HG03520 (cell line): ENCODE measurements at regions not wholly inside any gene's neighbourhood (a gene's known extent, or its start where the extent isn't known, plus 50 kb on each side); places are given as distances from the start of the nearest gene placed in this dataset.

ENCODE experiments used
- ATAC-seq: cut with Tn5 transposase; IDR thresholded peaks from one replicate; pipeline ENCODE4 v1.9.1; 2021; ENCODE audit warnings: mild to moderate bottlenecking, moderate library complexity; ENCODE audit not compliant: unreplicated experiment

DNA sequence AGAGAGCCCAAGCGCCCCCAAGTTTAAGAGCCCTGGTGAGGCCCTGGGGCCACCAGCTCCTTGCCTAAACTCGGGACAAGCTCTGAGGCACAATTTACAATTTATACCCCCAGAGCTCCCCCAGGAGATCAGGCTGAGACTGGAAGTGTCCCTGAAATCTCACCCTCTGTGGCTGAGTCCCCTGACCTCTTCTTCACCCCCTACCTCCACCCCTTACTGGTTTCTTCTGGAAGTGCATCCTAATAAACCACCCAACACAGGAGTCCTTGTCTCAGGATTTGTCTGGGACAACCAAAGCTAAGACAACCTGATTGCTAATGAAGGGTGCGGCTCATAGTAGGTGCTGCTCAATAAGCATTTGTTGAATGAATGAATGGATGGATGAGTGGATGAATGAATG is 206.4 kb downstream of the BCL11B start:
- ATAC-seq, result no peak

DNA sequence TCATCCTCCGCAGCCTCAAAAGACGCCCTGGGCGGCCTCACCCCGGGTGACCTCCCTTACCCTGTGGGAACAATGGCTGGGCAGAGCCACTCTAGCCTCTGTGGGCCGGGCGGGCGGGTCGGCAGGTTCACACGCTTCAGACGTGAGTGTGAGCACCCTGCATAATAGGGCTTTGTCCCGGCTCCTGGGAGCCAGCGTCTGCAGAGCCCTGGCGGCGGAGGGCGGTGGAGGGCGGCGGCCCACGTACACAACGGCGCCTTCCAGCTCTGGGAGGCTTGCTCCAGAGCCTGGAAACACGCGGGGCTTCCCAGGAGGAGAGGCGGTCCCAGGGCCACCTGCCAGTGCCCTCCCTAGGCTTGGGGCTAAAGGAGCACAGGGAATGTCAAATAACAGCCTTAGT is 205.6 kb downstream of the BCL11B start:
- no peak for ATAC-seq

DNA sequence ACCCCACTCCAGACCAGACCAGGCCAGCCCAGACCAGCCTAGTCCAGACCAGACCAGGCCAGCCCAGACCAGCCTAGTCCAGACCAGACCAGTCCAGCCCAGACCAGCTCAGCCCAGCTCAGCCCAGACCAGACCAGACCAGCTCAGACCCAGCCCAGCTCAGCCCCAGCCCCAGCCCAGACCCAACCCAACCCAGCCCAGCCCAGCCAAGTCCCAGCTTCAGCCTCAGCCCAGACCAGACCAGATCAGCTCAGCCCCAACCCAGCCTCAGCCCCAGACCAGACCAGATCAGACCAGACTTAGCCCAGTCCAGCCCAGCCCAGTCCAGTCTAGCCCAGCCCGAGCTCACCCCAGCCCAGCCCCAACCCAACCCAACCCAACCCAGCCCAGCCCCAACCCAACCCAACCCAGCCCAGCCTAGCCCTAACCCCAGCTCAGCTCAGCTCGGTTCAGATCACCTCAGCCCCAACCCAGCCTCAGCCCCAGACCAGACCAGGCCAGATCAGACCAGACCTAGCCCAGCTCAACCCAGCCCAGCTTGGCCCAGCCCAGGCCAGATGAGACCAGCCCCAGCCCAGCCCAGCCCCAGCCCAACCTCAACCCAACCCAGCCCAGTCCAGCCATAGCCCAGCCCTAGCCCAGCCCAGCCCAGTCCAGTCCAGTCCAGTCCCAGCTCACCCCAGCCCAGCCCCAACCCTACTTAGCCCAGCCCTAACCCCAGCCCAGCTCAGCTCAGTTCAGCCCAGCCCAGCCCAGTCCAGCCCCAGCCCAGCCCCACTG is 204.7 kb downstream of the BCL11B start:
- no peak for ATAC-seq

DNA sequence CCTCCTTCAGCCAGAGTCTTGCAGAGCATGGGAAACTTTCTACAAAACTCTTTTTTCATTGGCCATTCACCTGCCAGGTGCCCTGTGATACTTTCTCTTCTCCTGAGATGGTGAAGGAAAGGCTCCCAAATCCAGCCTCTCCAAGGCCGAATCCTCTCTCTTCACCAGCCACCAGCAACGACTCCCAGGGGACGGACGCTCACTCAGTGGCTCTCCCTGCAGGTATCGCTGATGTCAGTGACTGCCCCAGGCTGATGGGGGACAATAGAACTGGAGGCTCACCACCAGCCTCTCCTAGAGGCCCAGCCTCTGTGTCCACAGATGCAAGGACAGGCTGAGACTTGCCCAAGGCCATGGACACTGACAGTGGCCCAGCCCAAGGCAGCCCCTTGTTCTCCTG is 204.1 kb downstream of the BCL11B start:
- ATAC-seq, result no peak

DNA sequence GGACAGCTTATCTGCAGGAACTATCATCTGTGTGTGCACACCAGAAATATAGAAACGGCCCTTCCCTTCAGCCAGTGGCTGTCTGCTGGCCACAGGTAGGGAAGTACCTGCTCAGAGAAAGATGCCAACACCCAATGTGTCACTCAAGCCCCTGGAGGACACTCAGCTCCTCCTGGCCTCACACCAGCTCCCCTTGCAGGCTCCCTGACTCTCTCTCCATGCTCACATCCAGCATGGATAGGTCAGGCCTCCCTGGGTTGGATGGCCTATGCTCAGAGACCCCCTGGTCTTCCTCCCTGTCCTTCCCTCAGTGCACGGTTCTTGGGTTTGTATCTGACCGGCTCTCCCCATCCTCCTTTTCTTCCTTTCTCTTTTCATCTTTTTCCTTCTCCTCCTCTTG is 202.1 kb downstream of the BCL11B start:
- no peak for ATAC-seq

DNA sequence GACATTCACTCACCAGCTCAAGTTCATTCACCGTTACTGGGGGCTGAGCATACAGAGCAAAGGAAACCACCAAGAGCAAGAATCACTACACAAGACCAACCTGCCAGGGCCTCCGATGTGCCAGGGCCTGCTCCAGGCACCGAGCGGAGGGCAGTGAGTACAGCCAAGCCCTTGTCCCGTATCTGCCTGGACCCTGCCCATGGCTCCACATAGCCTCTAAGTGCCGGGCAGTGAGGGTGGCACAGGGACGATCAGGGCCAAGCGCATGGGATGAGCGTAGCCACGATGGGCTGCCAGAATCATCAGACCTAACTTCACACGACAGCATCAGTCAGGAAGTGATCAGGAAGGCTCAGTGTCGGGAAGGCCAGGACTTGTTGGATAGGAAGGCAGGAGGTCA is 199.6 kb downstream of the BCL11B start:
- ATAC-seq, result no peak

DNA sequence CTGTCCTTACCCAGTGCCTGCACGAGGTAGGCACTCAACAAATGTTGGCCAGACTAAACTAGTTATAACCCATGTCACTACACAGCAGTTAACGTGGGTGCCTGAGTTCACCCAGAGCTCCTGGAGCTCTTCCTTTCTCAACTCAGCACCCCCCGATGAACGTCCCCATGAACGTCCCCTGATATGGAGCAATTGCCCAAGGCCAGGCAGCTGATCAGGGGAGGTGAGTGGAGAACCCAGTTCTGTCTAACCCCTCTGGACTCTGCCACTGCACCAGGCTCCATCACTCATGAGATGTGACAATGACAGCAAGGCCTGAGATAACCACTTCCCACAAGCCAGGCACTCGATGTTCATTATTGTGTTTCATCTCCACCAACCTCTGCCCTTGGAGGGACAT is 199.0 kb downstream of the BCL11B start:
- ATAC-seq, result no peak

DNA sequence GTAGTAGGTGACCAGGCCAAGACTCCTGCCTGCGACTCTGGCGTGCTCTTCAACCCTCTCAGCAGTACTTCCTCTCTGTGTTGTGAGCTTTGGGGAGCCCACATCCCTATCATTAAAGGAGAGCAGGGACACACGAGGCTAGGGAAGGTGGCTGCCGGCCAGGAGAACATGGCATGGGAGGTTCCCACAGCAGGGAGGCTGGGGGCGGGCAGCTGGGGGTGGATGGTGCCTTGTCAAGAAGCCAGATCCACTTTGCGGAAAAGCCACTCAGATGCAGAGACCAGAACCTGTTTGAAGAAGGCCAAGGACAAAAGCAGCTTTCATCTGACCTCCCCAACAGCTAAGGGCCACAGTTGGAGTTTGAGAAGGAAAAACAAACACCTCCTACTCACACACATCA is 198.6 kb downstream of the BCL11B start:
- no peak for ATAC-seq

DNA sequence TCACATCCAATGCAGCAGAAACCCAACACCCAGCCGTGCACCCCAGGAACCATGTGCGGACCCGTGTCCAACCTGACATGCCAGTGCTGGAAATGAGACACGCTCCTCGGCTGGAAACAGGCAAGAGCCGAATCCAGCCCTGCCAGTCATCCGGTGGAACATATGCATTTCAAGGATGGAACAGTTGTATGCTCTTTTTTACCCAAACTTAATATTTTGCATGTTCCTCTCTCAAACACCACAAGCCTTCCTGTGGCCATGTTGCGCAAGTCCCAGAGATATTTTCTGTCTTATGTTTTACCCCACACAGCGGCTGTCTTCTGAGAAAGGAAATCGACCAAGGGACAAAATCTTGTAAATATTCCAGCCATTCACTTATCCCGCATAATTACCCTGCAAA is 196.9 kb downstream of the BCL11B start:
- no peak for ATAC-seq

DNA sequence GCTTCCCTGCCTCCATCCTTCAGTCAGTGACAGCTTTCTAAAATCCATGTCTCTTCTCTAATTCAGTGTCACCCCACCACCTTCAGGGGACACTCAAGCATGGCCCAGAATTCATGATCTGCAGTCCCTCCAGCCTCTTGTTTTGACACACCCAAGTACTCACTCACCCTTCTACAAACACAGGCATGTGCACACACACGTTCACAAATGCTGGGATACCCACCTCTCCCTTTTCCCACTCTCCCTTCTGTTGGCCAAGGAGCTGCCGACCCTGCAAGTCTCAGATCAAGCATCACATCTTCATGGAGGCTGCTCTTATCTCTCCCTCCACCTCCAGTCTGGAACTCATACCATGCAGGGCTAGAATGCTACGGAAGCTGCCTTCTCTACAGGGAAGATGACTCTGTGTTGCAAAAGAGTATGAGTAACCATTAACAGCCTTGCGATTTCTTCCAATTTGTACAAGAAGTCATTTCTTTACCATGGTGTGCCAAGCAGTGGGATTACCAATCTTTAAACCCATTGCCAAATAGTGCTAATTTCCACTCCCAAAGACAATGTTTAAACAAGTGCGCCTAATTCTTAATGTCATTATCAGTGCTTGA is 196.1 kb downstream of the BCL11B start:
- no peak for ATAC-seq

DNA sequence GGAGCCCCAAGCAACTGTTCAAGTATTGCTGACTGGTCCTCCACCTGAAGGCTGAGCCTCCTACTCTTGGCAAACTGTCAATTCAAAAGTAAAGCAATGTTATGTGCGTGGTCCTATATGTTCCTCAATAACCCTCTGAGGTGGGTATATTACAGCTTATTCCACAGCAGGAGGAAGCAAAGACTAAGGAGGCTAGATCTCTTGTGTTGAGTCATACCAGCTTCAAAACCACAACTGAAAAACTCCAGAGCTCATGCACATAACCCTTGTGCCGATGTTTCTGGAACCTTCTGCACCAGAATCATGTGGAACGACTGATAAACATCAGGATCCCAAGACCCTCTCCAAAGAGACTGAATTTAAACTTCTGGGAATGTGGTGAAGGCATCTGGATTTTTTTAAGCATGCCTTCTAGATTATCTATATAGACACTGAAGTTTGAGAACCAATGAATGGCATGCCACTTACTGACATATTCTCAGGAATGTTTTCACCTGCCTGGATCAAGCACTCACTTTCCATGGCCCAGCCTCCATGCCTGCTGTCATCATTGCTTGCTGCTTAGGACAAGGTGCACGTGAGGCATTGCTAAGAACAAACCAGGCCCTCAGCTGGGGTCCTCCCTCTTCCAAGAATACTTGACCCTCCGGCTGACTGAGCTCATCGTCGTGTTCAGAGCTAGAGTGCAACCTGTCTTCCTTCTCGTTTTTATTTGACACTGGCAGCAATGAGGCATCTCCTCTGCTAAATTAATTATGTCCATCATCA is 194.7 kb downstream of the BCL11B start:
- ATAC-seq, result no peak

DNA sequence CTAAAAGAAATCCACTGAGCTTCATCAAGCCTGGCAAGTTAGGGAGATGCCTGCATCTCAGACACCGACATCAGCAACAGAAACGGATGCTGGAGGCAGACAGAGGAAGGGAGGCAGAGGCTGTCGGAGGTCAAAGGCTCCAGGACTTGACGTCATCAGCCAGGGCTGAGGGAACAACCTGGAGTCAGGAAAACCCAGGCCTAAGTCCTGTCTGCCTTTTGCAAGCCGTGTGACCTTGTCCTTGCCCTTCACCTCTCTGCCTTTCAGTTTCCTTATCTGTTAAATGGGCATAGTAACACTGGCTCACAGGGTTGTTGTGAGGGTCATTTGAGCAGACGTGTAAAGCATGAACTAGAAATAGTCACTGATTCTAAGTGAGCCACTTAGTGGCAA is 194.2 kb downstream of the BCL11B start:
- ATAC-seq, result no peak

DNA sequence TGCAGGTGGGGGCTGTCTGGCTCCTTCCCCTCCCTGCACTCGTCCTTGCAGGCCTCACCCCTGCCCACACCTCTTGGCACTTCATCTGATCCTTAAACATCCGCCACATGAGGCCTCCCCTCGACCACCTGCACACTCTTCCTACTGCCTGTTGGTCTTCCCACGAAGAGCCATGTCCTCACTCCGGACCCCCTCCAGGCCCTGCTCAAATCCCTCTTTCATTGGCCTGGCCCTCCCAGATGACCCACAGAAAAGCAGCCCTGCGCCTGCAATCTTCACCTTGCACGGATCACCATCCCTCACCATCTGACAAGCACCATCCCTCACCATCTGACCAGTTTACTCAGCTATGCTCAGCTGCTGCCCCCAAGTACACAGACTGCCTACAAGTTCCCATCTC is 193.6 kb downstream of the BCL11B start:
- ATAC-seq, result no peak

DNA sequence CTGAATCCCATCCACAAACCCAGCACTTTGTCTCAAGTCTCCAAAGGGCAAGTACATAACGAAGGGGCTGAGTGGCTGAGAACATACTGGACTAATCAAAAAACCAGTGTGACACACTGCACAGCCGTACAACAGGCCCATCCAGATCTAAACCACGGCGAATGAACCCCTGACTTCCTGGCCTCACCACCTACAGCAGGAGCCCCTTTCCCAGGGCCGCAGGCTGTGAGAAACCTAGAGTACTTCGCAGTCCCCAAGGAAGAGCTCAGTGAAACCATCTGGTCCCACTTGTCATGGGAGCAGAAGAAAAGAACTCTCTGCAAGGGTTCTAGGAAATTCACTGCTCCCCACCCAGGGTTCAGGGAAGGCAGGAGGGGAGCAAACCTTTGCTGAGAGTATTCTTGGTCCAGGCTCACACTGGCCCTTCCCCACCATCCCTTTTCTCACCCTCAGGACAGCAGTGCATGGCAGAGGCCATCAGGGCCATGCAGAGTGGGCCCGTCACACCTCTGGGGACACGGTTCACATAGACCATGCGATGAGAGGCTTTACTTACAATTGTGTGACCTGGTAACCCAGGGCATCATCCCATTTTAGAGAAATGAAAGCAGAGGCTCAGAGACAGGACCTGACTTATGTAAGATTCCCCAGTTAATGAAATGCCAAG is 192.8 kb downstream of the BCL11B start:
- no peak for ATAC-seq

DNA sequence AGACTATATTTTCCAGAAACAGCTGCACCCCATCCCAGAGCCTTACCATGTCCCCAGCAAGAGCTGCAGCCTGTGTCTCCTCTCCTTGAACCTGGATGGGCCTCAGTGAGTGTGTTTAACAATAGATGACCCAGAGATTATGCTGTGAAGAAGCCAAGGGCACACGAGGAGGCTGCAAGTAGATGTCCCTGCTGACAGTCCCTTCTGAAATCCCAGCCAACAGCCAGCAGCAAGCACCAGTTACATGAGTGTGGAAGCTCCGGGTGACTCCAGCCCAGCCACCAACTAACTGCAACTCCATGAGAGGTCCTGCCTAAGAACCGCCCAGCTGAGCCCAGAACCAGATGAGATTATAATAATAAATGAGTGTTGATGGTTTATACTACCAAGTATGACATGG is 191.7 kb downstream of the BCL11B start:
- no peak for ATAC-seq

DNA sequence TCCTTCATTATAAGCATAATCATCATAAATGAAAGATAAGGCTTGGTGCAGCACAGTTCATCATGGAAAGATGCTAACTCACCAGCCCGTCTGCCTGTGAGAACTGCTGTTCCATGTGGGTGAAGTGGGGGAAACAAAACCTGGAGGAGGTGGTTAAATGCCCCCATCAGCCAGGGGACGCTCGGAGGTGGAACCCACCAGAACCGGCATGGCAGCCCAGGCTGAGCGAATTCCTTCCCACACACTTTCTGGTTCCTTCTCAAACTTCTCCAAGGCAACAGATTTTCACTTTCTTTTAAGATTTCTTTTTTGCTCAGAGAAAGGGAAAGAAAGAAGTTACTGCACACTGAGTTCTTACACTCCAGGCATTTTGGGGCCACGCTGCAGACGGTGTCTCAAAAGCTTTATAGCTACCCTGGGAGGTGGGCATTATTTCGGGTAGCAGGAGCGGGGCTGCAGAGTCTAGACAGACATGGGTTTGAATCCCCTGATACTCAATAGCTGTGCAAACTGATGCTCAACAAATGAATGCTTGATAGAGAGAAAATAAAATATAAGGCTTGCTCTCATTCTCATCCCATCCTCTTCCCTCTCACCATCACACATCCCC is 190.7 kb downstream of the BCL11B start:
- ATAC-seq, result no peak

DNA sequence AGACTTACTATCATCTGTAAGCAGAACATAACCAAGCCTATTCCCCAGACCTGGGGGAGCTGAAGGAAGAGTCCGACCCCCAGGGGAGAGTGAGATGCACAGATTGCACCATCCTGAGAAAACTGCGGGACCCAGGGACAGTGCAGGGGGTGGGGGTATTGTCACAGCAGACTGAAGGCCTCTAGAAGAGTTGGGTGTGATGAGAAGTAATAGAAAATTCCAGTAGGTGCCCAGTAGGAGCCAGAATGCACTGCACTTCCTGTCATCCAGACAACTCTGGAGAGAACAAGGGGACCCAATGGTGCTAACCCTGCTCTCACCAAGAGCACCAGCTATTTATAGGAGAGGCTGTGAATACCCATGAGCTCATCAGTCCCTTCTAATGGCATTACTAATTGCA is 190.1 kb downstream of the BCL11B start:
- ATAC-seq, result no peak

DNA sequence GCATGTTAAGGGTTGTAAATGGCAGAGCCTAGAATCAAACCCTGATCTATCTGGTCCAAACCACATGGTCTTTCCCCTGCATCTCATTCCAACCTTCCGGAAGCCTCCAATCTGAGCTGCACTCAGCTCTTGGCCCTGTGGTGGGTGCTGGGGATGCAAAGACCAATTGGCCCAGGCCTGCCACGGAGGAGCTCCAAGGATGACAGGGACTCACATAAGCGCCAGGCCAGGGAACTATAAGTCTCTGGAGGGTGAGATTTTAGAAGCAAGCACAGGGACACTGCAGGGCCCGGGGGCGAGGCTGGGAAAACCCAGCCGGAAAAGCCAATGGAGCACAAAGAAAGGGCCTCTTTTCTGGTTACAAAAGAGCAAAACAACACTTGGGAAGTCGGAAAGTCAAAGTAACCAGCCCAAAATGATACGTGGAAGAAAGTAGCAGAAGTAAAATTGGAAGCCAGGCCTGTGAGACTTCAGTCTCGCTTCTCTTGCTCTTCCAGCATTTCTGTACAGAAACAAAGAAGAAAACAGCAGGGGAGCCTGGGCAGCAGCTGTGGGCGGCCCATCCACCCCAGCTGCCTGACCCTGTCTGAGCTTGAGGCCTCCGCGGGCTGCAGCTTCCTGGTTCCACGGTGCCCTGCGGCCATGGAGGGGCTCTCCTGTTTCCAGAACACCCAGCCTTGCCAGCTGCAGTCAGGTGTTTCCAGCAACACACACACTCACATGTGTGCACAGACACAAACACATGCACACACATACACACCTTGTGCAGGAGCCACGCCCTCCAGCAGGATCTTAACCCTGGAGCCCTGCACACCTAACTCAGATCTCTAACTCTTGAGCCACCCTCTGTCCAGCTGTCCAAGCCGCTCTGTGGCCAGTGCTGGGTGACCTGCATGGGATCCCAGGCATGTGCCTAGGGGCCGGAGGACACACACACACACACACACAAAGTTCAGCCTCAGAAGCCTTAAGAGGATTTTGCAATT is 178.2 kb downstream of the BCL11B start:
- ATAC-seq, result no peak

DNA sequence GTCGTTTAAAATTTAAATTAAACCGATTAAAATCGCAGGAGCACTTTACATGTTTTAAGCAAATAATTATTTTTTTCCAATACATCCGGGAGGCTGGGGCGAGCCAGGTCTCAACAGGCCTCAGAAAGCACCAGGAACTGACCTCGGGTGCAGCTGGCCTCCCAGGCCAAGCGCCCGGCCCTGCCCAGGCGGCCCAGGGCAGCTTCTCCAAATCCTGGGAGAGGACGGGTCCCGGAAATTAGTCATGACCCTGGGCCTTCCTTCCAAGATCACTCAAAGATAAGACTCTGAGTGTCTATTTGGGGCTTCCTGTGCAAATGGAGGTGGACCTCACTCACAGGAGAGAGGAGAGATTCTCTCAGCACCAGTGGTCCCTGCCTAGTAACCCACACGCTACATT is 177.1 kb downstream of the BCL11B start:
- ATAC-seq, result no peak

DNA sequence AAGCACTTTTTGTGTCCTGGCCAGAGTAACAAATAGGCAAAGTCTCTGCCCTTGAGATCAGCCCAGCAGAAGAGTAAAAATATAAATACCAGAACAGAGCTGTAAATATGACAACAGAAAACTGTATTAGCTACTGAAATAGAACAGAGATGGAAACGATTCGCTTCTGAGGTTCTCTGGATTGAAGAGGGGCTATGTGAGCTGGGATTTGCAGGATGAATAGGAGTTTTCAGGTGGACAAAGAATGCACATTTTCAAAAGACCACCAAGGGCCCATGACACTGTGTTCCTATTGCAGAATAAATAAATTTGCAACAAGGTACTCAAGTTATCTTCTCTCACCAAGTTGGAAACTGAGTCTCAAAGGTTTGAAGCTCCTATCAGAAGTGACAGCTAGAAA is 176.6 kb downstream of the BCL11B start:
- ATAC-seq, result no peak
